Coronary artery (tissue), 2 donors: ENCODE measurements at regions not wholly inside any gene's neighbourhood (a gene's known extent, or its start where the extent isn't known, plus 50 kb on each side); places are given as distances from the start of the nearest gene placed in this dataset.

ENCODE experiments used
- DNase-seq: peaks from one replicate; pipeline ENCODE4 v3.0.0-alpha.2; 2017; ENCODE audit warnings: low spot score
- H3K27ac ChIP-seq, 2 donors: fragments of 200-600 bp; sonication (generic); one replicate each; pipeline ENCODE4 v1.5.1; 2016 to 2019
- H3K4me3 ChIP-seq: fragments of 200-600 bp; sonication (generic); 2 replicates; pipeline ENCODE4 v1.5.1; 2016; ENCODE audit warnings: mild to moderate bottlenecking, moderate library complexity
- TF ChIP-seq, protein P1 (sequence below): fragments of 200-600 bp; sonication (generic); IDR thresholded peaks from one replicate; pipeline ENCODE4 v1.5.1; 2019; ENCODE audit warnings: antibody characterized with exemption

- TF ChIP-seq, protein P1, sequence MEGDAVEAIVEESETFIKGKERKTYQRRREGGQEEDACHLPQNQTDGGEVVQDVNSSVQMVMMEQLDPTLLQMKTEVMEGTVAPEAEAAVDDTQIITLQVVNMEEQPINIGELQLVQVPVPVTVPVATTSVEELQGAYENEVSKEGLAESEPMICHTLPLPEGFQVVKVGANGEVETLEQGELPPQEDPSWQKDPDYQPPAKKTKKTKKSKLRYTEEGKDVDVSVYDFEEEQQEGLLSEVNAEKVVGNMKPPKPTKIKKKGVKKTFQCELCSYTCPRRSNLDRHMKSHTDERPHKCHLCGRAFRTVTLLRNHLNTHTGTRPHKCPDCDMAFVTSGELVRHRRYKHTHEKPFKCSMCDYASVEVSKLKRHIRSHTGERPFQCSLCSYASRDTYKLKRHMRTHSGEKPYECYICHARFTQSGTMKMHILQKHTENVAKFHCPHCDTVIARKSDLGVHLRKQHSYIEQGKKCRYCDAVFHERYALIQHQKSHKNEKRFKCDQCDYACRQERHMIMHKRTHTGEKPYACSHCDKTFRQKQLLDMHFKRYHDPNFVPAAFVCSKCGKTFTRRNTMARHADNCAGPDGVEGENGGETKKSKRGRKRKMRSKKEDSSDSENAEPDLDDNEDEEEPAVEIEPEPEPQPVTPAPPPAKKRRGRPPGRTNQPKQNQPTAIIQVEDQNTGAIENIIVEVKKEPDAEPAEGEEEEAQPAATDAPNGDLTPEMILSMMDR = no peak
- Histone ChIP-seq H3K4me3 (no peak overlapping the region), H3K27ac (no peak overlapping the region)
- DNase-seq = no peak
These were observed 238.3 kb upstream of the C1orf87 start for GRCh38 chr1:60311838-60312237.

DNA sequence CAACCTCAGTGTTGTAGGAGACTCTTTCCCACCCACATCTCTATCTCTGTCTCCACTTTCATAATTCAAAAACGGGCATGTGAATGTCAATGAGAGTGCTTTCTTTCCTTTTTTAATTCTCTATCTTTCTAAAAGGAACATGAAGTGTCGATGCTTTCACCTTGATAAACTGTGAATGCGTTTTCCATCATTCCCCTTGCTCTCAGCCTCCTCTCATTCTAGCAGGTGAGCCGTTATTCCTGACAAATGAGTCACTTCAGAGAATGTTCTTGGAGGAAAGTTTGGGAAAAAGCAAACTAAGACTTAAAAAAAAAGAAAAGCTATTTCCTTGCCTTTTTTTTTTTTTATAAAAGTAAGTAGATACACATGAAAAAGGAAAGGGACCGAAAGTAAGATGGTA, 226.0 kb upstream of the C1orf87 start:
- TF ChIP-seq, protein P1 = no peak
- no peak for DNase-seq

GRCh38 chr1:60298290-60298689, 224.7 kb upstream of the C1orf87 start:
- DNase-seq = no peak
- H3K4me3 ChIP-seq = no peak overlapping the region
- TF ChIP-seq, protein P1 = no peak
- H3K27ac ChIP-seq = no peak overlapping the region

More for the DNA sequence above, 226.0 kb upstream of the C1orf87 start:
- Histone ChIP-seq H3K27ac (no peak overlapping the region), H3K4me3 (no peak overlapping the region)

DNA sequence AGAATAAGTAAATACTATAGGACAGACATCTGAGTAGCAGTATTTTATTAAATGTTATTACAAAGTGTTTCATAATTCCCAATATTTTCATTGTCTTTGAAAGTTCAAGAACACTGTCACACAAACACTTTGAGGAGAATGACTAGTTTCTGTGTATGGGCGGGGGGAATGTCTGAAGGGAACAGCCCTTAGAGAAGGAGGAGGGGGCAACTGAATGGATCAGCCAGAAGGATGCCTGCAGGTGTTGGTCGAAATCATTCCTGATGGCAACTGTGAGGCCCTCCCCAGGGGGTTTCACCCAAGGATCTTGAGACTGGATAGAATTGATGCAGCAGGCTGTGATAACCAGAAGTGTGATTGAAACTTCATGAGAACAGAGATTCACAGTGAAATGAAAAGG, 223.2 kb upstream of the C1orf87 start:
- TF ChIP-seq, protein P1 = no peak
- Histone ChIP-seq H3K27ac (no peak overlapping the region), H3K4me3 (no peak overlapping the region)
- no peak for DNase-seq

GRCh38 chr1:60292140-60292539, 218.6 kb upstream of the C1orf87 start:
- no peak overlapping the region for H3K27ac ChIP-seq
- no peak for DNase-seq
- H3K4me3 ChIP-seq = no peak overlapping the region
- TF ChIP-seq, protein P1 = no peak

GRCh38 chr1:60290393-60290792, 216.8 kb upstream of the C1orf87 start:
- Histone ChIP-seq H3K27ac (no peak overlapping the region), H3K4me3 (no peak overlapping the region)
- no peak for DNase-seq
- TF ChIP-seq, protein P1 = no peak

DNA sequence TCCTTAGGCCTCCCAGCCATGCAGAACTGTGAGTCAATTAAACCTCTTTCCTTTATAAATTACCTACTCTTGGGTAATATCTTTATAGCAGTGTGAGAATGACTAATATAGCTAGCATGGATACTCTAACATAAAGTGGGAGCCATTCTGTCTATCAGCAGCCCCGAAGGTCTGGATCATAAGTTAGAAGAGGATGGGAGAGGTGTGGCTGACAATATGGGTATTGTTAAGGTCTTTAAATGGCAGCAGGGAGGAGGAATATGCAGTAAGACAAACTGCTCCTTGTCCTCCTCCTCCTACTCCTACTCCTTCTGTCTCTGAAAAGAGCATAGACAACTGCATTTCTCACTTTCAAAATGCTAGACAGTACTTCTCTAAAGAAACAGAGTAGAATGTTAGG, 214.0 kb upstream of the C1orf87 start:
- Histone ChIP-seq H3K4me3 (no peak overlapping the region), H3K27ac (no peak overlapping the region)
- DNase-seq = no peak
- TF ChIP-seq, protein P1 = no peak
